HG03520 (cell line): ENCODE measurements at regions not wholly inside any gene's neighbourhood (a gene's known extent, or its start where the extent isn't known, plus 50 kb on each side); places are given as distances from the start of the nearest gene placed in this dataset.

Source experiments
- ATAC-seq: cut with Tn5 transposase; IDR thresholded peaks from one replicate; pipeline ENCODE4 v1.9.1; 2021; ENCODE audit warnings: mild to moderate bottlenecking, moderate library complexity; ENCODE audit not compliant: unreplicated experiment

GRCh38 chr1:188462837-188463236, 1634.1 kb downstream of the PLA2G4A start:
- no peak for ATAC-seq

DNA sequence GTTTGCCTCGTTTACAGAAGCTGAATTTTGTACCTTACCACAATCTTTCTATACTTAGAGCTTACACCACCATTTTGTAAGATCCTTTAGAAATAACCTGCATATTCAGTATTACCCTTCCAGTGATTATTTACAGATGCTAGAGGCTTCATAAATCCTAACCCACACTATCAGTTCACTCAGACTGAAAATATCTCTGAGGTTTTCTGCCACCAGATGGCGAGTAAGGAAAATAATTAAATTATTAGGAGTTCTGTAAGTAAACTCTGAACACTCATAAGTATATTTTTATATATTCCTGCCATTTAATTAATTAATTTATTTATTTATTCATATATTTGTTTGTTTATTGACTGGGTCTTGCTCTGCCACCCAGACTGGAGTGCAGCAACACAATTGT, 1635.2 kb downstream of the PLA2G4A start:
- ATAC-seq: no peak

GRCh38 chr1:188466539-188466938, 1637.8 kb downstream of the PLA2G4A start:
- ATAC-seq: no peak

- ATAC-seq: no peak
Observed at GRCh38 chr1:188476606-188477005, 1647.9 kb downstream of the PLA2G4A start.

- ATAC-seq: no peak
Observed at GRCh38 chr1:188489336-188490112, 1660.8 kb downstream of the PLA2G4A start.

DNA sequence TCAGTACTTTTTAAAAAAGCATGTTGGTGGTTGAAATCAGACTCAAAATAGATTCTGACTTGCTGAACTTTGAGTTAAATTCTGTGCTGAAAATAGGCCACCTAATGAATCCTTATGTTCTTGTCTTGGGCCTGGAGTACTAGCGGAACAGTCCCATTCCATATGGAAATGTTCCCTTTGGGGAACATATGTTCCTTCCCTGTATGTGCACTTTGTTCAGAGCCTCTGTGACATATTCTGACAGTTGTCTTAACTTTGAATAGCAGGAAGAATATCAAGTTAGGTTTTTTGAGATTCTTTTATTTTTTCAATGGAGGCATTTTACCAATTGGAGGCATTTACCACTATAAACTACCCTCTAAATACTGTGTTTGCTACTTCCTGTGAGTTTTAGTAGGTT, 1667.8 kb downstream of the PLA2G4A start:
- no peak for ATAC-seq

DNA sequence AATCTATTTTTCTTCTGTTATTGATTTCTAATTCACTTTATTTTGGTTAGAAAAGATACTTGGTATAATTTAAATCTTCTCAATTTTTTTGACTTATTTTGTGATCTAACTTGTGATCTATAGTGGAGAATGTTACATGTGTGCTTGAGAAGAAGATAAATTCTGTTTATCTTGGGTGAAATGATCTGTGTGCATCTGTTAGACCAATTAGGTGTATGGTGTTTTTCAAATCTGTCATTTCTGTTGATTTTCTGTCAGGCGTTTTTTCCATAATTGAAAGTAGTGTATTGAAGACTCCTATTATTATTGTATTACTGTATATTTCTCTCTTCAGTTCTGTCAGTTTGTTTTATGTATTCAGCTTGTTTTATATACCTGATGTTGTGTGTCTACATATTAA, 1668.3 kb downstream of the PLA2G4A start:
- ATAC-seq: no peak

GRCh38 chr1:188499690-188500089, 1670.9 kb downstream of the PLA2G4A start:
- no peak for ATAC-seq

- no peak for ATAC-seq
Observed at GRCh38 chr1:188514917-188515316, 1686.2 kb downstream of the PLA2G4A start.

GRCh38 chr1:188517139-188517538, 1688.4 kb downstream of the PLA2G4A start:
- no peak for ATAC-seq

DNA sequence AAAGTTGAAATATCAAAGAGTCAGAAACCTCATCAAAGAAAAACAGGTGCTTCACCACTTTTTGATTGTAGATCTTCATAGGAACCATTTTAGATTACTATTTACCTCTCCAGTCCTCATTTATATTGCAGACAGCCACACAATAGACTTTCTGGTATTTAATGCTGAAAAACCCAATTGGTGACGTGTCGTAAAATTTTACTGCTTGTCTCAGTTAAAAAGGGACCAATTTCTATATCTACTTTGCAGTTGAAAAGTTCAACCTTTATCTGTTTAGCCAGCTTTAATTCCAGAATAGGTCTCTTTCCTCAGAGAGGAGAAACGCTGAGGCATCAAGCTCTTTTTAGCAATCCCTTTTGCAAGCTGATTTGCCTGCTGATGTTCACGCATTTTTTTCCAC, 1722.4 kb downstream of the PLA2G4A start:
- no peak for ATAC-seq

DNA sequence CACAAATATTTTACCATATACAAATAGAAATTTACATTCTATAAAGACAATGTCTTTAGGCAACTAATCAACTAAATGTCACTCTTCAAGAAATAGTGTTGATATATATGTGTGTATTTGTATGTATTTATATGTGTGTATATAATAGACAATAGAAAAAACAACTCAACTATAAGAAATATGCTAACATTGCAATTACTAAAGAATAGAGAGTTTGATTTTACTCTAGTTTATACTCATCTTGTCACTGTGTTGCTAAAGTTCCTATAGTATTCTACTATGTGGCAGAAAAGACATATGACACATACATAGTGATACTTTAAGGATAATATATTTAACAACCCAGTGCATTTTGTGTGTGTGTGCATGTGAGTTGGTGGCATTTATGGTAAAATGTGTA, 1728.3 kb downstream of the PLA2G4A start:
- ATAC-seq: no peak

- no peak for ATAC-seq
Observed at GRCh38 chr1:188582911-188583532, 1754.3 kb downstream of the PLA2G4A start.

DNA sequence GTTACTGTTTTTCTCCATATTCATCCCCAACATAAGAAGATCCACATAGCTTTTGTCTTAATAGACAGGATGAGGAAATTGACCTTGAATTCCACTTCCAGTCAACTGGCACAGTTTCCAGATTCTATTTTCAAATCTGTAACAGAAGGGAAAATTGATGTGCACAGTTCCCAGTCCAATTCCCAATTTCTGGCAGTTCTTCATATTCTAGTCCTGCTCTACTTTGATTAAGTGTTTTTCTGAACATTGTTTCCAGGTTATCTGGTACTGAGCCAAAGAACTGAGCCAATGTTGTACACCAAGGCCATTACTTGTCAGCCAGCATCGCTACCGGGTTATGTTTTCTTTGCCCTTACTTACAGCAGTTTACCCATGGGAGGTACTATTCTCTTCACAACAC, 1755.4 kb downstream of the PLA2G4A start:
- ATAC-seq: no peak

DNA sequence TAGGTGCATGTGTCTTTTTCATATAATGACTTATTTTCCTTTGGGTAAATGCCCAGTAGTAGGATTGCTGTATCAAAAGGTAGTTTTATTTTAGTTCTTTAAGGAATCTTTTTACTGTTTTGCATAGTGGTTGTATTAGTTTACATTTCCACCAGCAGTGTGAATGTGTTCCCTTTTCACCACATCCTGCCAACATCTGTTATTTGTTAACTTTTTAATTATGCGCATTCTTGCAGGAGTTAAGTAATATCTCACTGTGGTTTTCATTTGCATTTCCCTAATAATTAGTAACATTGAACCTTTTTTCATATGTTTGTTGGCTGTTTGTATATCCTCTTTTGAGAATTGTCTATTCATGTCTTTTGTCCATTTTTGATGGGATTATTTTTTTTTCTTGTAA, 1761.9 kb downstream of the PLA2G4A start:
- no peak for ATAC-seq

DNA sequence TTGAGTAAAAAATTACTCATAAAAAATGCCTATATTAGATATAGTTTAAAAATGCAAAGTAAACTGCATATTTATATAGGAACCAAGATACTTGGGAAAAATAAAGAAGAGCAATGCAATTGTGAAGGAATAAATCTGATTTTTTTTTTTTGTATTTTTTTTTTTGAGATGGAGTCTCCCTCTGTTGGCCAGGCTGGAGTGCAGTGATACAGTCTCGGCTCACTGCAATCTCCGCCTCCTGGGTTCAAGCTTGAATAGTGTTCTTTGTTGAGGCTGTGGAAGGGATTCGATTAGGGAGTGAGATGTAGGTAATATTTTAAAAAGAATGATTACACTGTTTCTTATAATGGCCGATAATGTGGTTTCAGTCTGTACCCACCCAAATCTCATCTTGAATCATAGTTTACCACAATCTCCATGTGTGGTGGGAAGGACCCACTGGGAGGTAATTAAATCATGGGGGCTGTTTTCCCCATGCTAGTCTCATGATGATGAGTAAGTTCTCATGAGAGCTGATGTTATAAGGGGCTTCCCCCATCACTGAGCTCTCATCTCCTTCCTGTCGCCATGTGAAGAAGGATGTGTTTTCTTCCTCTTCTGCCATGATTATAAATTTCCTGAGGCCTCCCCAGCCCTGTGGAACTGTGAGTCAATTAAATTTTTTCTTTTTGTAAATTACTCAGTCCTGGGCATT, 1765.9 kb downstream of the PLA2G4A start:
- no peak for ATAC-seq

DNA sequence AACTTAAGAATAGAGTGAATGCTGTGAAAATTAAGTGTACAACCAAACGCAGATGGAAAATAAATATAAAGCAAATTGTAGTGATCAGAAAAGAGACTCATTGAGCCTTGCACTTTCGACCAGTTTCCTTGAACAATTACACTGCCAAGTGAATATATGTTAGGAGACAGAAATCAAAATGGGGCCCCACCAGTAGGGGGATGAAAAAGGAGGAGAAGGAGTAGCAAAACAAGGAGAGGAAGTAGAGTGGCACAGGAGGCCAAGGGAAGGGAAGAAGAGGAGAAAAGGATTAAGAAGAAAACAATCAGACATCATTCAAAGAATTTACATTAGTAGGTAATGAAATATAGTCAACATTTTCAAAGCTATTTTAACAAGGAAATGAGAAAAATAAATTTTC, 1770.6 kb downstream of the PLA2G4A start:
- ATAC-seq: no peak

- ATAC-seq: no peak
Observed at GRCh38 chr1:188611432-188611831, 1782.7 kb downstream of the PLA2G4A start.

DNA sequence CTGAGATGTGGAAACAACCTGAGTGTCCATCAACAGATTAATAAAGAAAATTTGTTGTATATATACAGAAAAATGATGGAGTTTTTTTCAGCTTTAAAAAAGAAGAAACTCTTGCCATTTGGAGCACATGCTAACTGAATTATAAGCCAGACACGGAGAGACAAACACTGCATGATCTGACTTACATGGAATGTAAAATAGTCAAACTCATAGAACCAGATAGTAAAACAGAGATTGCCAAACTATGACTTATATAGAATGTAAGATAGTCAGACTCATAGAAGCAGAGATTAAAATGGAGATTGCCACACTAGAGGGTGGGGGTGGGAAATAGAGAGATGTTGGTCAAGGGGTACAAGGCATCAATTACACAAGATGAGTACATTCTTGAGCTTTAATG, 1786.6 kb downstream of the PLA2G4A start:
- ATAC-seq: no peak

DNA sequence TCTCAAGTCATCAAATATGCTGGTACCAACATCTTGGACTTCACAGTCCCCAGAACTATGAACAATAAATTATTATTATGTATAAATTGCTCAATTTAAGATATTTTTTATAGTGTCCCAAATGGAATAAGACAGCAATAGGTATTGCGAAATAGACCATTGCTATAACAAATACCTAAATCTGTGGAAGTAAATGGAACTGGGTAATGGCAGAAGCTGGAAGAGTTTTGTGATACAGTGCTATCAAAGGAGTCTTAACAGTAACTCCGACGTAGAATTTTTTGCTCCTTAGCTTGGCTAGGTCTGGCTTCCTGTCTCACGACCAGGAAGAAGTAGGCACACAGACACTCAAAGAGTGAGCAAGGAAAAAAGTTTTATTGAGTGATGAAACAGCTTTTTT, 1791.5 kb downstream of the PLA2G4A start:
- ATAC-seq: no peak

GRCh38 chr1:188641566-188642211, 1812.9 kb downstream of the PLA2G4A start:
- no peak for ATAC-seq

DNA sequence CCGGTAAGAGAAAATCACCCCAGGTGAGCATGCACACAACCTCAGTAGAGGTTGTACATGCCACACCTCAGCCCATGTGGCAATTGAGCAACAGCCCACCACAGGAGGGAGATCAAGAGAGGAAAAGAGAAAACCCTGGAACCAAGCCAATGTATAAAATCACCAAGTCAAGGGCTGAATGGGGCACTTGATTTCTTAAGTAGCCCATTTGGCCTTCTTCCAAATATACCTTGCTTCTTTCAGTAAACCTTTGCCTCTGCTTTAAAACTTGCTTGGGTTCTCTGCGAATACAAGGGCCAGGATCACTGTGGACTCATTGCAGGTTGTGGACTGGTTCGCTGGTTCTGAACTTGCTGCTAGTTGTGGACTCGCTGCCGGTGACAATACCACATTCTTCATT, 1814.0 kb downstream of the PLA2G4A start:
- no peak for ATAC-seq
